ENCODE measurements at regions not wholly inside any gene's neighbourhood (a gene's known extent, or its start where the extent isn't known, plus 50 kb on each side); places are given as distances from the start of the nearest gene placed in this dataset.
"Not testable (repeated sequence)": the region's sequence is repeated elsewhere in the genome, so short reads cannot be mapped to it uniquely, and the experiment has no call there.

GRCh38 chr2:117330641-117331040, 483.9 kb upstream of the DDX18 start:
- no peaks in the 10 kb centered on the region for H3K4me1 Mint-ChIP-seq
- H3K4me3 Mint-ChIP-seq = no peak overlapping the region
- no peaks in the 10 kb centered on the region for H3K9me3 Mint-ChIP-seq
- ATAC-seq (no peak), DNase-seq (no peak)
- H3K36me3 Mint-ChIP-seq (ENCODE audit: low read depth) = no peaks in the 10 kb centered on the region
- no peak overlapping the region for H3K27ac Mint-ChIP-seq
- H3K27me3 Mint-ChIP-seq = no peaks in the 10 kb centered on the region

- Mint-ChIP-seq H3K4me3 (no peak overlapping the region), H3K27me3 (no peaks in the 10 kb centered on the region), H3K9me3 (no peaks in the 10 kb centered on the region), H3K27ac (no peak overlapping the region), H3K36me3 (ENCODE audit: low read depth) (no peaks in the 10 kb centered on the region), H3K4me1 (no peaks in the 10 kb centered on the region)
- ATAC-seq (no peak), DNase-seq (no peak)
Measured at GRCh38 chr2:117335967-117336366, 478.5 kb upstream of the DDX18 start.

- no peaks in the 10 kb centered on the region for H3K36me3 Mint-ChIP-seq (ENCODE audit: low read depth)
- no peaks in the 10 kb centered on the region for H3K9me3 Mint-ChIP-seq
- no peak overlapping the region for H3K4me3 Mint-ChIP-seq
- no peaks in the 10 kb centered on the region for H3K27me3 Mint-ChIP-seq
- H3K4me1 Mint-ChIP-seq = no peaks in the 10 kb centered on the region
- ATAC-seq (no peak), DNase-seq (no peak)
- H3K27ac Mint-ChIP-seq = no peak overlapping the region
Measured at GRCh38 chr2:117336496-117336895, 478.0 kb upstream of the DDX18 start.

- not testable (repeated sequence) for H3K4me3 Mint-ChIP-seq
Measured at GRCh38 chr2:117337981-117338380, 476.5 kb upstream of the DDX18 start.

GRCh38 chr2:117339980-117340379, 474.5 kb upstream of the DDX18 start:
- Mint-ChIP-seq H3K27ac (no peak overlapping the region), H3K9me3 (peaks cover 10% of the 10 kb centered on the region), H3K4me3 (no peak overlapping the region), H3K27me3 (no peaks in the 10 kb centered on the region), H3K4me1 (no peaks in the 10 kb centered on the region), H3K36me3 (ENCODE audit: low read depth) (no peaks in the 10 kb centered on the region)
- DNase-seq (no peak), ATAC-seq (no peak)

More at GRCh38 chr2:117337981-117338380, 476.5 kb upstream of the DDX18 start:
- not testable (repeated sequence) for H3K27me3 Mint-ChIP-seq; H3K27ac Mint-ChIP-seq; ATAC-seq; H3K9me3 Mint-ChIP-seq; H3K36me3 Mint-ChIP-seq (ENCODE audit: low read depth); DNase-seq; H3K4me1 Mint-ChIP-seq

- ATAC-seq = no peak
- no peaks in the 10 kb centered on the region for H3K36me3 Mint-ChIP-seq (ENCODE audit: low read depth)
- no peak for DNase-seq
- H3K4me3 Mint-ChIP-seq = no peak overlapping the region
- H3K9me3 Mint-ChIP-seq = peaks cover 10% of the 10 kb centered on the region
- no peaks in the 10 kb centered on the region for H3K27me3 Mint-ChIP-seq
- no peak overlapping the region for H3K27ac Mint-ChIP-seq
- H3K4me1 Mint-ChIP-seq = no peaks in the 10 kb centered on the region
Measured at GRCh38 chr2:117341690-117342089, 472.8 kb upstream of the DDX18 start.

GRCh38 chr2:117342415-117342814, 472.1 kb upstream of the DDX18 start:
- ATAC-seq (no peak), DNase-seq (no peak)
- no peaks in the 10 kb centered on the region for H3K4me1 Mint-ChIP-seq
- H3K36me3 Mint-ChIP-seq (ENCODE audit: low read depth) = no peaks in the 10 kb centered on the region
- H3K27me3 Mint-ChIP-seq = no peaks in the 10 kb centered on the region
- no peak overlapping the region for H3K4me3 Mint-ChIP-seq
- no peak overlapping the region for H3K27ac Mint-ChIP-seq
- H3K9me3 Mint-ChIP-seq = peaks cover 10% of the 10 kb centered on the region

- Mint-ChIP-seq H3K27me3 (no peaks in the 10 kb centered on the region), H3K36me3 (ENCODE audit: low read depth) (no peaks in the 10 kb centered on the region), H3K27ac (no peak overlapping the region), H3K4me1 (no peaks in the 10 kb centered on the region), H3K4me3 (no peak overlapping the region), H3K9me3 (peaks cover 11% of the 10 kb centered on the region)
- no peak for ATAC-seq
- DNase-seq = no peak
Measured at GRCh38 chr2:117349687-117350086, 464.8 kb upstream of the DDX18 start.

- Mint-ChIP-seq H3K27ac (no peak overlapping the region), H3K9me3 (peaks cover 11% of the 10 kb centered on the region), H3K4me3 (no peak overlapping the region), H3K4me1 (no peaks in the 10 kb centered on the region), H3K27me3 (no peaks in the 10 kb centered on the region), H3K36me3 (ENCODE audit: low read depth) (no peaks in the 10 kb centered on the region)
- DNase-seq (no peak), ATAC-seq (no peak)
Measured at GRCh38 chr2:117351396-117351795, 463.1 kb upstream of the DDX18 start.

- H3K27me3 Mint-ChIP-seq = no peaks in the 10 kb centered on the region
- H3K36me3 Mint-ChIP-seq (ENCODE audit: low read depth) = no peaks in the 10 kb centered on the region
Measured at GRCh38 chr2:117359266-117359914, 455.1 kb upstream of the DDX18 start.

GRCh38 chr2:117360586-117360985, 453.9 kb upstream of the DDX18 start:
- Mint-ChIP-seq H3K27me3 (no peaks in the 10 kb centered on the region), H3K36me3 (ENCODE audit: low read depth) (no peaks in the 10 kb centered on the region), H3K4me1 (no peaks in the 10 kb centered on the region), H3K27ac (no peak overlapping the region), H3K9me3 (peaks cover 28% of the 10 kb centered on the region), H3K4me3 (no peak overlapping the region)
- no peak for ATAC-seq
- DNase-seq = no peak

More at GRCh38 chr2:117359266-117359914, 455.1 kb upstream of the DDX18 start:
- Mint-ChIP-seq H3K4me1 (no peaks in the 10 kb centered on the region), H3K27ac (no peak overlapping the region), H3K4me3 (no peak overlapping the region), H3K9me3 (peaks cover 23% of the 10 kb centered on the region)
- DNase-seq = no peak
- no peak for ATAC-seq

- ATAC-seq (no peak), DNase-seq (no peak)
- Mint-ChIP-seq H3K27me3 (no peaks in the 10 kb centered on the region), H3K4me3 (no peak overlapping the region), H3K27ac (no peak overlapping the region), H3K36me3 (ENCODE audit: low read depth) (no peaks in the 10 kb centered on the region), H3K9me3 (peaks cover 8% of the 10 kb centered on the region), H3K4me1 (no peaks in the 10 kb centered on the region)
Measured at GRCh38 chr2:117378653-117379052, 435.8 kb upstream of the DDX18 start.

GRCh38 chr2:117379928-117380327, 434.6 kb upstream of the DDX18 start:
- Mint-ChIP-seq H3K4me1 (no peaks in the 10 kb centered on the region), H3K36me3 (ENCODE audit: low read depth) (no peaks in the 10 kb centered on the region), H3K27ac (no peak overlapping the region), H3K27me3 (no peaks in the 10 kb centered on the region), H3K9me3 (peaks cover 13% of the 10 kb centered on the region), H3K4me3 (no peak overlapping the region)
- DNase-seq (no peak), ATAC-seq (no peak)

- H3K36me3 Mint-ChIP-seq (ENCODE audit: low read depth); H3K27me3 Mint-ChIP-seq; H3K4me3 Mint-ChIP-seq; DNase-seq; ATAC-seq; H3K27ac Mint-ChIP-seq; H3K4me1 Mint-ChIP-seq: not testable (repeated sequence)
- peaks cover 29% of the 10 kb centered on the region for H3K9me3 Mint-ChIP-seq
Measured at GRCh38 chr2:117383997-117384396, 430.5 kb upstream of the DDX18 start.

GRCh38 chr2:117396161-117396560, 418.3 kb upstream of the DDX18 start:
- Mint-ChIP-seq H3K27ac (no peak overlapping the region), H3K27me3 (no peaks in the 10 kb centered on the region), H3K9me3 (peaks cover 6% of the 10 kb centered on the region), H3K4me1 (no peaks in the 10 kb centered on the region), H3K4me3 (no peak overlapping the region), H3K36me3 (ENCODE audit: low read depth) (no peaks in the 10 kb centered on the region)
- ATAC-seq (no peak), DNase-seq (no peak)

GRCh38 chr2:117401582-117401981, 412.9 kb upstream of the DDX18 start:
- Mint-ChIP-seq H3K4me3 (no peak overlapping the region), H3K36me3 (ENCODE audit: low read depth) (no peaks in the 10 kb centered on the region)

More at GRCh38 chr2:117401582-117401981, 412.9 kb upstream of the DDX18 start:
- Mint-ChIP-seq H3K9me3 (peaks cover 15% of the 10 kb centered on the region), H3K27me3 (no peaks in the 10 kb centered on the region), H3K4me1 (no peaks in the 10 kb centered on the region), H3K27ac (no peak overlapping the region)
- ATAC-seq (no peak), DNase-seq (no peak)
